ENCODE measurements at regions not wholly inside any gene's neighbourhood (a gene's known extent, or its start where the extent isn't known, plus 50 kb on each side); places are given as distances from the start of the nearest gene placed in this dataset.

DNA sequence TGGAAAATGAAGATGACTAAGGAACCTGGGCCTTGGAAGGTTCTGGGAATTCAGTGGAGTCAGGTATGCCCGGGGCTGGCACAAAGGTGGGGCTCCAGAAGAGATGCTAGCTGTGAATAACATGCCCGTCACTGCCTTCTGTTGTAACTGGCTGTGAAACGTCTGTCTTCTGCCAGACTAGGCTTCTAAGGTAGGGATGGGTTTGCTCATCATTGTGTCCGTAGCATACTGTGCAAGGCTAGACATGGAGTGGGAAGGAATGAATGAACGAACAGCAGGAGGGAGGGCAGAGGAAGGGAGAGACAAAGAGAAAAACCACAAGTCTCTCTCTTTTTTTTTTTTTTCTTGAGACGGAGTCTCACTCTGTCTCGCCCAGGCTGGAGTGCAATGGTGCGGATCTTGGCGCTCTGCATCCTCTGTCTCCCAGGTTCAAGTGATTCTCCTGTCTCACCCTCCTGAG lies 327.4 kb downstream of the MN1 start:
- DNase-seq (ENCODE audit: extremely low read depth, low read depth, low spot score), result no peak

DNA sequence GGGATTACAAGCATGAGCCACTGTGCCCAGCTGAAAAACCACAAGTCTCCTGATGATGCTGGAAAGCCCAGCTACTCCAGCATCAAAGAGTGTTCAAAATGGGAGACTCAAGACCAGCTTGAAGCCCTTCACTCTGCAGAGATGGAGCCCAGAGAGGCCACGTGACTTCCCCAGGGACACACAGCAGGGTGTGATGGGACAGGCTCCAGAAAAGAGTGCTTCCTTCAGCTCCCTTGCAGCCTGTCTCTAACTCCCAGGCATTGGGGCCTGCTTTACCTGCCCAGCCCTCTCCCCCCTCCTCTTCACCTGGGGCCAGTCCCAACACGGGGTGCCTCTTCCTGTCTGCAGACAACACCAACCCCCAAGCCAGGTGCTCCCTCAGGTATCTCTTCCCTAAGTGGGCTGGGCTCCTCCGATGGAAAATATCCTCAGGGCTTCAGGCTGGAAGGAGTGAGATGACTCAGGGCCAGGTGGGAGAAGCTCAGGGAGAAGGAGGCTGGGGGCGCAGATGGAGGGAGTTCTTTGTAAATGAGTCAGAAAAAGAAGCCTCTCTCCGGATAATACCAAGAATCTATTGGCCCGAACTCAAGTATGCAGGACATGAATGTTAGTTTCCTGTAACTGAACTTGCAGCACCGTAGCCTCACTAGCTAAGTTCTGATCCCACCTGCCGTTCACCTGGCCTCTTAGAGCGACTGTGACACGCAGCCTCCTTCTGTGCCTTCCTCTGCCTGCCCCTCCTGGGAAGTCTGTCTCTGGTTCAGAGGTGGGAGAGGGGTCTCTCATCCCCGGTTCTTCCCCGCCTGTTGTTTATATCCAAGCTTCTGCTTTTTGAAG lies 326.6 kb downstream of the MN1 start:
- no peak for DNase-seq (ENCODE audit: extremely low read depth, low read depth, low spot score)

DNA sequence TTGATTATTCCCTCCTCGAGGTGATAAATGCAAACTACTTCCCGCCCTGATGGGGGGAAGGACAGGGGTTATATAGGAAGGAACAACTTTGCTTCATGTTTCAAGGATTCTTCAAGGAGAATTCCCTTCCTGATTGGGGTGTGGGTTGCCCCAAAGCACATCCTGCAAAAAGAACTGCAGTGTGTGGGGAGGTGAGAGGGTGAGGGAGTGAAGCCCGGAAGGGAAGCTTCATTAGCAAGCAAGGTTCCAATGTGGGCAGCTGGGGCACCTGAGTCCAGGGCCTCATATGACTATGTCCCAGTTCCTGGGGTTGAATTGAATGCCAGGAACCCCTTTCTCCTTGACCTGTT lies 326.0 kb downstream of the MN1 start:
- DNase-seq (ENCODE audit: extremely low read depth, low read depth, low spot score), result no peak

DNA sequence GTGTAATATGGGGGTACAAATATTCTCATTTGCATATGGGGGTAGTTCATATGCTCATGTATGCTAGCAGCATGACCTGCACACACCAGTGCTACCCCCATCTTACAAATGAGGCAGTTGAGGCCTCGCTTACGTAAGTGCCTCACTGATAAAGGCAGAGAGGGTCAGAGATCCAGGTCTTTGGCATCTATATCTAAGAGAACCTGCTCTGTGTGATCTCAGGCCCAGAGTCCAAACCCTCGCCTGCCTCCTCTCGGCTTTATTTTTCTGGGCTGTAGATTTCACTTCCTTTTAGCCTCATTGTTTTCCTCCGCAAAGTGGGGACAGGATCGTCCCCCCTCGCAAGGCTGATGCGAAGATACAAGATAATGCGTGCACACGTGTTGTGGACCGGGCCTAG lies 325.2 kb downstream of the MN1 start:
- no peak for DNase-seq (ENCODE audit: extremely low read depth, low read depth, low spot score)

DNA sequence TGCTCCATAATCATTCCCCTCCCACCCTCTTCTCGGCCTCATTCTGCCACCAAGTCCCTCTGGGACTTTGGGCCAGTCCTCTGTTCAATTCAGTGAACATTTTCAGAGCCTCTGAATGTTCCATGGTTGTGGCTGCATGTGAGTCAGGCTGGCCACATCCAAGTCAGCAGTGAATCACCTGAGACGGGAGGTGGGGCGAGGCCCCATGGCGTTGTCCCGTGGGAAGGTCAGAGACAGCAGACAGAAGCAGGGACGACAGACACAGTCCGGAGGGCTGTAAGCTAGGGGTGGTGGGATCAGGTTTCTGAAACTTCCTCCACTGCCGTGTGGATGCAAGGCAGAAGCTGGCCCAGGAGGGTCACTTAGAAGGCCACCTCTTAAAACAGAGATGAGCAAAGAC lies 324.8 kb downstream of the MN1 start:
- no peak for DNase-seq (ENCODE audit: extremely low read depth, low read depth, low spot score)

DNA sequence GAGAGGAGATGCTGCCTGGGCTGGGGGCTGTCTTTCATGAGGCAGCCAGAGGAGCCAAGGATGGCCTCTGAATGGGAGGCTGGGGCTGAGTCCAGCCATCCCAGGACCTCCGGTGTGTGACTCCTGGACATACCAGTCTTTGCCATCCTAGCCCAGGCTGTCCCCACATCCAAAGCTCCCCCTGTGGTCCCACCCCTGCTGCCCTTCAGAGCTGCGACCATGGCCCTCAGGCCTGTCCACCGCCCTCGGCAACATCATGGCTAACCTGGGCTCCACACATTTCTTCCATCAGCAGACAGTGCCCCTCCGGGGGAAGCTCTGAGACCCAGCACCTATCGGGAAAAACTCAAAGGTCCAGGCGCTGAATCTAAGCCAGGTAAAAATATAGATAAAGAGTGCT lies 324.4 kb downstream of the MN1 start:
- no peak for DNase-seq (ENCODE audit: extremely low read depth, low read depth, low spot score)

DNA sequence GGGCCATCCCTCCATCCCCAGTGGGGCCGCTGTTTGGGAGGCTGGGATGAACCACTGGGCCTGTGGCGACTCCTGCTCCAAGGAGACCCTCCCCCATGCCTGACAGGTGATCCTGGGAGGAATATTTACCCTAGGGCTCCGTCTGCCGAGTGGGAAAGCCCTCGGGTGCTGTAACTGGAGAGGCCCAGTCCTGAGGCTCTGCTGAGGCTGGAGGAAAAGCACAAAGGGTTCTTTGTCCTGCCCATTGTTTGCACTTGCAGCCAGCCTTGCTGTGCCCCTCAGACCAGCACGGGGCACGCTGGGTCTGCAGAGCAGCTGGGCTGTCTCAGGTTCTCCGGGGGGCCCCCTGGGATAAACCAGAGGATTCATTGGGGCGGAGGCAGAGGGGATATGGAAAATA lies 321.1 kb downstream of the MN1 start:
- no peak for DNase-seq (ENCODE audit: extremely low read depth, low read depth, low spot score)

DNA sequence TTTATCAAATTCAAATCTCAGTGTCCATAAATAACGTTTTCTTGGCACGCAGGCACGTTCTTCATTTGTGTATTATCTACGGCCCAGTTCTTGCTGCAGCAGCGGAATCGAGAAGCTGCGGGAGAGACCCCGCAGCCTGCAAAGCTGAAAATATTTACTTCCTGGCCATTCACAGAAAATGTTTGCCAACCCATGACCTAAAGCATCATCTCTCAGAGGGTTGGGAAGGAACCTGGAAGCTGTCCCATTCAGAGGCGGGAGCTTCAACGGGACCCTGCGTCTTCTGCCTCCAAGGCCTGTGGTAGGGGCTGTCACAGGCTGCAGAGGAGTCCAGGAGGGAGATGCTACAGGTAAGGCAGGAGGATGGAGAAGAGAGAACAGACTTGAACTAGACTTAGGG lies 319.2 kb downstream of the MN1 start:
- no peak for DNase-seq (ENCODE audit: extremely low read depth, low read depth, low spot score)

DNA sequence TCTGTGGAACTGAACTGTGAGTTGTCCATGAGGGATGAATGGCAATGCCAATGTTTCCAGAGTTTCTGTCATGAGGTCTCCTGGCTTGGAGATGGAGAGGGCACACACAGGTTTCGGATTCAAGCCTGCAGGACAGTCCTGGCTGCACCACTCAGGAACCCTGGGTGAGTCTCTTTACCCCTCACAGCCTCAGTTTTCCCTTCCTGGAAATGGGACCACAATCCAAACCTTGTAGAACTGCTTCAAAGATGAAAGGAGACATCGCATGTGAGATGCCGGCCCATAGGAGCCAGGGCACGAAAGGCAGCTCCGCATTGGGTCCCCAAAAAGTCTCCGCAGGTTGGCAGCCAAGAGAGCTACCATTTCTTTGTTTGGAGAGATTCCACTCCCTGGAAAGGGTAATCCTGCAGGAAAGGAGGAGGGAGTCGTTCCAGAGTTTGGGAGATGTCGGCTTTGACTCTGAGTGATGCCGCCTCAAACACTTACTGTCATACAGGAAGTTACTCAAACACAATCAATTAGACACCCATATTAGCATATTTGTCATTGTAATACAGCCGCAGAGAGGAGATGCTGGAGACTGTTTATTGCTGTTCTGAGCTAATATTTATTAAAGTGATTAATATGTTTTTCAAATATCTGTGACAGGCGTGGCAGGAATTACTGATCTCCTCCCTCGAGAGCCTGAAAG lies 318.3 kb downstream of the MN1 start:
- DNase-seq (ENCODE audit: extremely low read depth, low read depth, low spot score), result no peak

DNA sequence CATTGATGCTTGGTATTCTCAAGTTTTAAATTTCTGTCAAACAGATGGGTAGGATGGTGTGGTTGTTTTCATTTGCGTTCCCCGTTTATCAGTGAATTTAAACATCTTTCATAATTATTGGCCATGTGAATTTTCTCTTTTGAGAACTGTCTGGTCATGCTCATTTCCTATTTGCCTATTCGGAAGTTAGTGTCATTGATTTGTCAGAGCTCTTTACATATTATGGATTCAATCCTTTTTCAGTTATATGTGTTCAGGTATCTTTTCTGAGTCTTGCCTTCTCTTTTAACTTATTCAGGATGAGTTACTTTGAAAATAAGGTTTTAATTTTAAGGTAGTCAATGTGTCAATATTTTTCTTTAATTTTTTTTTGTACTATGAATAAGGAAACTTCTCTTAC lies 315.7 kb downstream of the MN1 start:
- no peak for DNase-seq (ENCODE audit: extremely low read depth, low read depth, low spot score)

DNA sequence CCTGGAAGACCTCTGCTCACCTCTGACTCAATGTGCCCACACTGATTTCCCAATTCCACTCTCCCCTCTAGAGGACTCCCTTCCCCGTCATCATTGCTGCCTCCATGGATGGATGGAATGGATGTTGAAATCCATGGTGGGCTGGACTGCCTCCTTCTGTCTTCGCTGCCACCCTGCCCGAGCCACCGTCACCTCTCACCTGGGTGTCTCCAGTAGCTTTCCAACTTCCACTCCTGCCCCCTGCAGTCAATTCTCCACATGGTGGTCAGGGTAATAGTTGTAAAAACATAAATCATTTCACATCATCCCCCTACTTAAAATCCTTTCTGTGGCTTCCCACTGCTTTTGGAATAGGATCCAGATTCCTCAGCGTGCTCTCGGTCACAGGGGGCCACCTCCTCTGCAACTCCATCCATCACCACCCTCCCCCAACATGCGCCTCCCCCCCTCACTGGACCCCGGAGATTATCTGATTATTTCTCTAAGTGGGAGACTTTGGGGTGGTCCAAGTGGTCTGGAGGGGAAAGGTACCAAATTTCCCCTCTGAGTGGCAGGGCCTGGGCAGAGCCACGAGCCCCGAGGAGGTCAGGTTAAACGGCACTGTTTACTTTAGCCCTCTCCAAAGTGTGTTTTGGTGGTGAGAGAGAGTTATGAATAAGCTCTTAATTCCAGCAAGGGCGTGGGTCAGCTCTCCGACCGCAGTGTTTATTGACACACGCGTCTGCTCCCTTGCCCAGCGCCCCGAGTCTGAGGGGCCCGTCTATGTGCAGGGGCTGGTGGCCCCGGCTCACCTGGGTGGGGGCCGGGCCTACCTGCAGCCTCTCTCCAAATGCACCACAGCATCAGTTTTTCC lies 313.7 kb downstream of the MN1 start:
- DNase-seq (ENCODE audit: extremely low read depth, low read depth, low spot score), result no peak

DNA sequence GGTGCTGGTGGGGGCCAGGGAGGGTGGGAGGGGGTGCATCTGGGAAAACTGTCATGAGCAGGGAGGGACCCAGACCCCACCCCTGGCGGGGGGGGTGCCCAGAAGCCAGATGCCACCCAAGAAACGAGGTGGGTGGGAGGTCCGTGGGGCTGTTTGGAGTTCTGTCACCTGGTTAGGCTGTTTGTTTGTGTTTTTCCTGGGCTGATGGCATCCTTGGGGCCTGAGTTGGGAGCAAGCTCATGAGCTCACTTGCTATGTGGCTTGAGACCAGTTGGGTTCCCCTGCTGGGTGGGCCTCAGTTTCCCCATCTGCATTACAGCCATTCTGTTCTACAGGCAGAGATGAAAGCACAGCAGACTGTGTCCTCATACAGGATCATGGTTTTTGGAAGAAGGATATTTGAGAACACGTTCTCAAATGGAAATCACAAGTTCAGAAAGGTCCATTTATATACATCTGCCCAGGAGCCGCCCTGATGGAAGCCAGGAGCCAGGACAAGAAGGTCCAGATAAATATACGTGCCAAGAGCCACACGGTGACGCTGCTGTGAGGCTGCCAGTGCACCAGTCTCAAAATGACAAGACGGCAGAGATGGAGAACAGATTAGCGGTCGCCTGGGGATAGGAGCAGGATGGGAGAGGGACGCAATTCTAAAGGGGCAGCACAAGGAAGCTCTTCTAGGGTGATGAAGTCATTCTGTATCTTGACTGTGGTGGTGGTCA lies 312.9 kb downstream of the MN1 start:
- DNase-seq (ENCODE audit: extremely low read depth, low read depth, low spot score), result no peak

DNA sequence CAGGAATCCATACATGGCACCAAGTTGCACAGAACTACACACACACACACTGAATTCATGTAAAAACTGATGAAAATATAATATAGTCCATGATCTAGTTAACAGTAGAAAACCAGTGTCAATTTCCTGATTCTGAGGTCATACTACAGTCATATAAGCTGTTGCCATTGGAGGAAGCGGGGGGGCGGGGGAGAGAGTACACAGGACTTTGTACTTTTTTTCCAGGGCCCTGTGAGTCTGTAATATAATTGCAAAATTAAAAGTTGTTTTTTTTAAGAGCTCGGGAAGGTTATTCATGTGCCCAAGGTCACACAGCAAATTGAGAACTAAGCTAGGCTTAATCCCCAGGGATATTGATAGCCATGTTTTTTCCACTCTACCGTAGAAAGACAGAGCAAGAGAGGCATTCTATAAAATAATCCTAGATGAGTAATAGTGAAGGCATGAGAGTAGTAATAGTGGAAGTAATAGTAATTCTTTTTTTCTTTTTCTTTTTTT lies 312.3 kb downstream of the MN1 start:
- no peak for DNase-seq (ENCODE audit: extremely low read depth, low read depth, low spot score)

DNA sequence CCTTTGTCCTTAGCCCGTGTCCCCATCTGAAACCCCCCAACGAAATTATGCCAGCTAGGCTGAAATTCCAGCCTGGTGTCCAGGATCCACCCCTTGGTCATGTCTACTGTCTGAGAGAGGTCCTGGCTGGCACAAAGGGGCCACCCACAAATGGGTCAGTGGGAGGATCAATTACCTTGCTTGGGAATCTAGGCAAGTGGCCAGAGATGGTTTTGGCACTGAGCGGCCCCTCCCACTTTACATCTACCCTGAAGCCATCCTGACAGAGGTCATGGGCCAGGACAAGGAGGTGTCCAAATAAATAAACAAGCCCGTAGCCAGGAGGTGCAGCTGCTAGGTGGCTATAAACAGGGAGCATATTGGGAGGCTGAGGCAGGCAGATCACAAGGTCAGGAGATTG lies 311.5 kb downstream of the MN1 start:
- no peak for DNase-seq (ENCODE audit: extremely low read depth, low read depth, low spot score)

DNA sequence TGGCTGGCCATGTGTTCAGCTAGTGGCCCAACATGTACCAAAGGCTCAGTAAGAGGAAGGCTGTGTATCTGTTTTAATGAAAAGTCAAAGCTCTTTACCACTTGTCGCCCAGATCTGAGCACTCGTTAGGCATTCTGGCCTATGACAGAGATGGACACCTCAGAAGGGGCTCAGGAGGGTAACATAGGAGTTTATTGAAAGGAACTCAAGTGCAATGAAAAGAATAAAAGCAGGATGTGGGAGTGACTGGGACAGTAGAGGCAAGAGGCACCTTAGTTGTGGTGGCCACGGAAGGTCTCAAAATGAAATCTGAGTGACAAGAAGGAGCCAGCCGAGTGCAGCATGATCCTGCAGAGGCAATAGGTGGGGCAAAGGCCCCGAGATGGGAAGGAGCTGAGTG lies 309.7 kb downstream of the MN1 start:
- no peak for DNase-seq (ENCODE audit: extremely low read depth, low read depth, low spot score)

DNA sequence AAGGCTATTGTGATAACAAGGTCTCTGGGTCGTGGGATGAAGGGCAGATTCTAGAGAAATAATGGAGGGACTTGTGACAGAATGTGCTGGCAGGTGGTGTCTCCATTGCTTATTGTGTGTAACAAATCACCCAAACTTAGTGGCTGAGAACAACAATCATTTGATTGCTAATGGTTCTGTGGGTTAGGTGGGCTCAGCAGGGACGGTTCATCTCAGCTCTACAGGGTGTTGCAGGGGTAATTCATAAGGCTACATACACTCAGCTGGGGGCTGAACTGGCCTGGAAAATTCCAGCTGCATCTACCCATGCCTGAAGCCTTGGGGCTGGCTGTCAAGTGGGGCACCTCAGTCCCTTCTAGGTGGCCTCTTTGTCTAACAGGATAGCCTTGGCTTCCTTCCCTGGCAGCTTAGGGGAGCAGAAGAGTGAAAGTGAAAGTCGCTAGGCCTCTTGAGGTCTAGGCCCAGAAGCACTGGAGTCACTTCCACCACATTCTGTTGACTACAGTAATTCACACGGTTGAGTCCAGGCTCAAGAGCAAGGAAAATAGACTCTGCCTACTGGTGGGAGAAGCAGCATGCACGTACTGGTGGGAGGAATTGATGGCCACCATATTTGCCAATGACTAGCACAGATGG lies 308.9 kb downstream of the MN1 start:
- DNase-seq (ENCODE audit: extremely low read depth, low read depth, low spot score), result no peak

DNA sequence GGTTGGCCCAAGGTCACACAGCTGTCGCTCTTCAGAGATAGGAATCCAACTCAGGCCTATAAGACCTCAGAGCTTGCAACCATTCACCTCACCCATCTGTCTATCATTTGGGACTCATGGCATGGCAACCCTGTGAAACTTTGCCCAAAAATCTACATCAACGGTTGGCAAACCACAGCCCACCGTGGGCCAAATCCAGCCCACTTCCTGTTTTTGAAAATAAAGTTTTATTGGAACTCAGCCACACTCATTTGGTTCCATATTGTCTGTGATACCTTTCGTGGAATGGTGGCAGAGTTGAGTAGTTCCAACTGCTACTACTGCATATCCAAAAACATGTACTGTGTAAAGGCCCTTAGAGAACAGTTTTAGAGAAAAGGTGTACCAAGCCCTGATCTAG lies 307.8 kb downstream of the MN1 start:
- DNase-seq (ENCODE audit: extremely low read depth, low read depth, low spot score), result no peak

DNA sequence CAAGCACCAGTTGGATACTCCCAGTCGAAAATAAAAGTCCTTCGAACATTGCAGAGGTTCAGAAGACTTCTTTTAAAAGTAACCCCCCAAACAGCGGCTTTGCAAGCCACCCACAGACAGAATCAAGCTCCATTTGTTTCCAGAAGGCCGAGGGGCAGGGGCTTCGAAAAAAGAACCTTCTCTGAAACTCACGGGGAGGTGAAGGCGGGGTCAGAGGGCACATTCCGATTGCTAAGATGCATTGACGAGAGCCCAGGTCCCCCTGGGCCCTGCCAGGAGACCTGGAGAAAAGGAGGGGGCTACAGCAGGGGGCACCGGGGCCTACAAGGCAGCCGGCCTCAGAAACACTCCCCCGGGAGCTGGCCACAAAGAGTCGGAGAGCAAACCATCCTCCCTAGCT lies 306.8 kb downstream of the MN1 start:
- no peak for DNase-seq (ENCODE audit: extremely low read depth, low read depth, low spot score)

DNA sequence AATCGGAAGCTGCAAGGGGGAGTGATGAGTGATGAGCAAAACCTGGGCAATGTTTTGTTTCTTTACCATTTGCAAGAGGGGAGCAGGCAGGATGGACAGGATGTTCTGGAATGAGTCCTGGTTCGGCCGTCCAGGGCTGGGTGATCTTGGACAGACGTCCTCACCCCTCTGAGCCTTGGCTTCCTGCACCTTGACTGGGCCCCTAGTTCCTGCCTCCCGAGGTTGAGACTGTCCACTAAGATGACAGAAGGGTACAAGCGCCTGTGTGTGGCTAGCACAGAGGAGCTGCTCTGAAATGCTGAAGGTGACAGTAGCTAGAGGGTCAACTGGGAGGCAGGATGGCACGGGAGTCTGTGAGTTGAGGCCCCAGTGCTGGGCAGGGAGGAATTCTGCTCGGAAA lies 306.2 kb downstream of the MN1 start:
- DNase-seq (ENCODE audit: extremely low read depth, low read depth, low spot score), result no peak

DNA sequence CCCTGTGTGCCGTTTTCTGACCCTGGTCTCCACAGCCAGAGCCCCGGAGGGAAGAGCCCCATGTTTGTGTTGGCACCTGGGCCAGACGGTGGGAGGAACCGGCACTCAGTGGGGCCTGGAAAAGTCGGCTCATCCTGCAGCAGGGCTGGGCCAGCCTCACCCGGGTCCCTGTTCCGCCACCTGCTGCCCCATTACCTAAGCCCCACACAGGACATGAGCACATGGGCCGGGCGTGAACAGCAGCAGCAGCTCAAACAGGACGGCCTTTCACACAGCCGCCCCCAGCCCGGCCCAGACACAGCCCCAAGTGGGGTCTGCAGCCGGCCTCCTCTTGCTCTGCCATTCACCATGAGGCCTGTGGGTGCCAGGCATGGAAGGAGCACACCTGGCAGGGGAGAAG lies 302.4 kb downstream of the MN1 start:
- no peak for DNase-seq (ENCODE audit: extremely low read depth, low read depth, low spot score)

Measured in glomerular endothelial cell (primary cell).